Non-pigmented ciliary epithelial cell (primary cell): ENCODE measurements at regions not wholly inside any gene's neighbourhood (a gene's known extent, or its start where the extent isn't known, plus 50 kb on each side); places are given as distances from the start of the nearest gene placed in this dataset.

ENCODE experiments used
- DNase-seq: peaks from one replicate; pipeline ENCODE4 v3.0.0-alpha.2; 2010; ENCODE audit warnings: low read depth

DNA sequence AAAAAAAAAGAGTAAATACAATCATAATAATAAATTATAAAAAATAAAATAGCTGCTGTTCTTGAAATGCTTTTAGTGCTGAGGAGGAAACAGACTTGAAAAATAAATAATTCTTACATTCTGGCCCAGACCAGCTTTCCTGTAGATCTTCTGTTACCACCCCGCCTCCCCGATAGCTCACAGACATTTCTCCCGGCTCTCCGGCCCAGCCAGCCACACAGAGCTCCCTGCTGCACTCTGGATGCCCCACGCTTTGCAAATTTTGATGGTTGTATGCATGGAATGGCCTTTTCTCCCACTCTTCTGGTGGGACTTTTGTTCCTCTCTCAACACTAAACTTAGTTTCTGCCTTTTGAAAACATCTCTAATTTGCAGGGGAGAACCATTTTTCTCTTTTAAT is 249.3 kb downstream of the ATP23 start:
- DNase-seq: no peak

DNA sequence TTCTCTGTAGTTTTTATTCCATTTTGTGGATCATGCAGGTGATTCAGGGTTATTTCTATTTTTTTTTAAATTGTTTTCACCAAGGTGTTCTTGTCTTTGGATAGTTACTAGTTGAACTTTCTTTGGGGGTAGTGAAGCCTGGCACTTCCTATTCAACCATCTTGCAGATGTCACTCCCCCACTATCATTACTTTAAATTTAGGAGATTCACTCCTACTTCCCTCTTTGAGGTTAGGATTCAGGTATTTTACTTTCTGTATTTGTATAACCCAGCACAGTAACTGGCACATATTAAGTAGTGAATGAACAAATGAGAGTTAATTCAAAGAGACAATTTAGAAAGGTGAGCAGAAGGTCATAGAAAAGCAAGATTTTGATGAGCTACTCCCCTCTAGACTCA is 255.6 kb downstream of the ATP23 start:
- DNase-seq: no peak

DNA sequence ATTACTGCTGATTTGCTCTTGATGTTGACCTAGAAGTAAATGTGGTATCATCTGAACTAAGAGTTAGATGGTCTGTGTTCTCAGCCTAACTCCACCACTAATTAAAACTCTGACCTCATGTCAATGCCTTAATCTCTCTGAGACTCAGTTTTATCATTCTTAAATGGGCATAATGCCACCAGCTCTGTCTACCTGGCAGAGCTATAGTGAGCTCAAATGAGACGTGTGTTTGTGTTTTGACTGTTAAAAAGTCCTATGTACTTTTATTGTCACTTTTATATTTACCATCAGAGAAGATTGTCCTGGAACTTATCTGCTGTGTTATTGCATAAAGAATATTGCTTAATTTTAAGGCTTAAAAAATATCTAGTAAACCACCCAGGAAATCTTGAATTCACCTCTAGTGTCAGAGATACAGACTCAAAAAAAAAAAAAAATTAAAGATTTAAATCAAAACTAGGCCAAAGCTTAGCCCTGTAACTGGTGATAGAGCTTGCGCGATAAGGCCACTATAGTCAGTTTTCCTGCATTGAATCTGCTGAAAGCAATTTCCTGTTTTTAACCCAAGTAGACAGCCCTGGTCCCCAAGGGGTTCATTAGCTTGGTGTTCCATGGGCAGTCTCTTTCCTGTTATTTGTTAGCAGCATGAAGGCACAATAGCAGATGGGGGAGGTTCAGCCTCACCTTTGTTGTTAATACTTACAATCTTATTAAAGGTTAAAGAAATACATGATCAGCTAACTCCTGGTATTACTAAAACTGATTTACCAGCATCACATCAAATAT is 261.8 kb downstream of the ATP23 start:
- DNase-seq: no peak

DNA sequence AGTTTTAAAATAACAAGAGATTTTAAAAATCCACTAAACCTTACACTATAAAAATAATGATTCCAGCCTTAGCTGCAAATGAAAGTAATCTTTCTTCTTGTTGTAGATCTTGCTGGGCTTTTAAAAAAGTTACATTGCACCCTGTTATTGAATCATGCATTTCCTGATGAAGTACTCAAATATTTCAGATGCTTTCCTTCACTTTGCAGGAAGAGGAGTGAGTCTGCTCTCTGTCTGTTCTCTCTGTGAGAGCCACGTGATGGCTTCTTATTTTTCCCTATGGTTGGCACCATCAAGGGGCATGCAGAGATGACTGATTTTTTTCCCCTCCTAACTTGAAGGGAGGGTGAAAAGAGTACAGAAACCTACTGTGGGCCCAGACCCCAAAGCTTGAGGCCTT is 262.7 kb downstream of the ATP23 start:
- DNase-seq: peak; percentile 4

DNA sequence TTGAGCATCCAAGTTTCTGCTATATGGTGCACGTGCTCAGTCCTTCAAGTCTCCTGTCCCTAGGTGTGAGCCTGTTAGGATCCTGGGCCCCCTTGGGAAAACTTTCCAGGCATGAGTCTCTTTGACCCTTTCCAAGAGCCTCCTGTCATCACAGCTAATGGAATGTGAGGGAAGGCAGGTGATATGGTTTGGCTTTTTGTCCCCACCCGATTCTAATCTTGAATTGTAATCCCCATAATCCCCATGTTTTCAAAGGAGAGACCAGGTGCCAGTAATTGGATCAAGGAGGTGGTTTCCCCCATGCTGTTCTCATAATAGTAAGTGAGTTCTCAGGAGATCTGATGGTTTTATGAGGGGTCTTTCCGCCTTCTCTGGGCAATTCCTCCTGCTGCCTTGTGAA is 265.5 kb downstream of the ATP23 start:
- DNase-seq: no peak

DNA sequence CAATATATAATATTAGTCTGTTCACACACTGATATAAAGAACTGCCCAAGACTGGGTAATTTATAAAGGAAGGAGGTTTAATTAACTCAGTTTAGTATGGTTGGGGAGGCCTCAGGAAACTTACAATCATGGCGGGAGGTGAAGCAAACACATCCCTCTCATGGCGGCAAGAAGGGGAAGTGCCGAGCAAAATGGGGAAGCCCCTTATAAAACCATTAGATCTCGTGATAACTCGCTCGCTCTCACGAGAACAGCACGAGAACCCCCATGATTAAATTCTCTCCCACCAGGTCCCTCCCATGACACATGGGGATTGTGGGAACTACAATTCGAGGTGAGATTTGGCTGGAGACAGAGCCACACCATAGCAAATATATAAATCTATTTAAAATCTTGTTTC is 269.8 kb downstream of the ATP23 start:
- no peak for DNase-seq

DNA sequence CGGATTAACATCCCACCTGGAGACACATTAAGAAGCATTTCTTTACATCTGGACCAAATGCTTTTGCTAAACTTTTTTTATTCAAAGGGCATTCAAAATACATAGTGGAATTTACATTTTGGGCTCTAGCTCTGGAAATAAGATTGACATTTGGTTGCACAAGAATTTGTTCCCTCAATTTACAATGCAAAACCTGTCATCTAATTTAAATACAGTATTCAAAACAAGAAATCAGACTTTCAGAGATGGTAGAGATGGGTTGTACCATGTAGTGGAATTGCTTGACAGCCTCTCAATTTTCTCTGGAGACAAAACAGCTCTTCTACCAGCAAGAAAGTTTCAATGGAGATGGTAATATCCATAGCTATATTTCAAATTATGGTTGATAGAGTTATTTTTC is 275.8 kb downstream of the ATP23 start:
- no peak for DNase-seq

DNA sequence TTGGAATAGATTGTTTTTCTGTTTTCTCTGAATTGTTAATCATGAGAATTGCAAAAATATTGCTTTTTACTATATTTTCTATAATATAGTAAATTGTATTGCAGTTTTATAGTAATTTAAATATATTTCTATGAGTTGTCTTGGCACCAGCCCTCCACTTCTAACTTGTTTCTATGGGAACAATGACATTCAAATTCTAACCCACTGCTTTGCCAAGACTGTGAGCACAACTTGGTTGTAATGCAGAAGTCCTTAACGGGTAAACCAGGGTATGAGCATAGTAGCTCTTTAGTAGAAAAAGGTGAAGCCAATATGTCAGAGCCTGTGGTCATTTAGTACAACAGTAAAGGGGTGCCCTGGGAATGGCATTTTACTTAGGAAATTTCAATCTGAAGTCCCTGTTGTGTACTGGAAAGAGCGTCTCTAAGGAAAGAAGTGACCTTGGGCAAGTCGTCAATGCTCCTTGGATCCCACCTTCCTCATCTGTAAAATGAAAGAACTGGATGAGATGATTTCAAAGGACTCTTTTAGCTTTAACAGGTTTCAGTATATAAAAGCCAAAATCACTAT is 283.3 kb downstream of the ATP23 start:
- DNase-seq: no peak

DNA sequence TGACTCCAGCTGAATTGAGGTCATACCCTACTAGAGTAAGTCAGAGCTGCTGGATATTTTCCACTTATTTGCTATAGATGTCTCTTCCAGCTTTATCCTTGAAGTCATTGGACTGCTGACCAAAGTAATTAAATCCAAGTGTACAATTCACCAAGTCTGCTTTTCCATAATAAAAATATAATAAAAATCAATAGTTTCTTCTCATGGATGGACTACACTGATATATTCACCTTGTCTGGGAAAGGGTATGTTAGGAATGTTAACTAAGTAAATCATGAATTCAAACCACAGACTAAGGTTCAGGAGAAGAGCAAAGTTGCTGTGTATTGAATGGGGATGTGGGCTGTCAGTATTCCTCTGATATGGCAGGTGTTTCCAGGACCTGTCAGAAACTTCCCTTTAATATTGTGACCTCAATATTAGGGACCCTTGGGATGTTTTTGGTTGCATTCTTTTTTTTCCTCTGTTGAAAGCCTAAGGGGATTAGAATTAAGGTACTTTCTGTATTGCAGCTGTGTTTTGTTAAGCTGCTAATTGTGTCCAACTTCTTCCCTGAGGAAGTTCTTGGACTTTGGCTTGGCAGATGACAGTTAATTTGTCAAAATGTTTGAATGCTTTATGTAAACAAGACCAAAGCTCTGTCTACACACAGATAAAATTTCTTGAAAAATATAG is 284.0 kb downstream of the ATP23 start:
- DNase-seq: no peak

DNA sequence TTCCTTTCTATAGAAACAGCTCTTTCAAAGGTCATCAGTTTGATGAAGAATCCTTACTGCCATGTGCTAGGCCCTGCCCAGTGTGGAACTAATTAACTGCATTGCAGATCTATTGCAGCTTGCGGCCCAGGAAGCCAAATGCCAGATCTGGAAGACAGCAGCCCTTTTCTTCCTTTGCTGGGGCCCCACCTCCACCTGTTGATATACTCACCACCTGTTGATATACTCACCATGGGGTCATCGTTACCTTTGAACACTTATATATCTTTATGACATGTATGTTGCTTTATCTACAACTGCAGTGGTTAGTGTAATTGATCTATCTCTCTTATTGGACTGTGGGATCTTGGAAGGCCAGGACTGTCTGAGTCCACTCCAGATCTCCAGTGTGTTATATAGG is 292.5 kb downstream of the ATP23 start:
- DNase-seq: no peak

DNA sequence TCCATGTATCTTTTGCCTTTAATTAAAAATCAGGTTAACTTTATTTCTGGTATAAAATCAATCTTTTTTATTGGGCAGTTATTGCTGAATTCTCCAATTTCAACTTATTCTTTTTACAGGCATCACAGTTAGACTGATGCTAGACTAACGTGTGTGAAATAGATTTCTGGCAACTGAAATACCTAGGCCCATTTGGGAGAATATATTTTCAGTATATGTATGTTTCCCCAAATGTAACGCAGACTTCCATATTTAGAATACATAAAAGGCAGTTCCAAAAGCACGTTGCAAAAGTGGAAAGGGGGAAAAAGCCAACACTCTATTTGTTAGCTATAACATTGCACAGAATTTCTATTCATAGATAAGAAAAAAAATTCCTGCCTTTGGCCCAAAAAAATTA is 297.0 kb downstream of the ATP23 start:
- no peak for DNase-seq

DNA sequence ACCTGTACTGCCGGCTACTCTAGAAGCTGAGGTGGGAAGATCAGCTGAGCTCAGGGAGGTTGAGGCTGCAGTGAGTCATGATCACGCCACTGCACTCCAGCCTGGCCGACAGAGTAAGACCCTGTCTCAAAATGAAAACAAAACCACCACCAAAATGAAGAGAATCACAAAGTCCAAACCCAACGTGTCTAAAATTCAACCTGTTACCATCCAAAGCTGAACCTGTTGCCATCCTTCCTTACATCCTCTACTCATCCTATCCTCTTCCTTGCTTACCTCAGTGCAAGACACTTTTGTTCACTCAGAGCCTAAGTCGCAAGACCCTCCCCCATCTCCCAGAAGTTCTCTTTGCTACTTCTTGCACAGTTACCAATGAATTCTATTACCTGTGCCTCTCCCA is 299.7 kb downstream of the ATP23 start:
- no peak for DNase-seq

DNA sequence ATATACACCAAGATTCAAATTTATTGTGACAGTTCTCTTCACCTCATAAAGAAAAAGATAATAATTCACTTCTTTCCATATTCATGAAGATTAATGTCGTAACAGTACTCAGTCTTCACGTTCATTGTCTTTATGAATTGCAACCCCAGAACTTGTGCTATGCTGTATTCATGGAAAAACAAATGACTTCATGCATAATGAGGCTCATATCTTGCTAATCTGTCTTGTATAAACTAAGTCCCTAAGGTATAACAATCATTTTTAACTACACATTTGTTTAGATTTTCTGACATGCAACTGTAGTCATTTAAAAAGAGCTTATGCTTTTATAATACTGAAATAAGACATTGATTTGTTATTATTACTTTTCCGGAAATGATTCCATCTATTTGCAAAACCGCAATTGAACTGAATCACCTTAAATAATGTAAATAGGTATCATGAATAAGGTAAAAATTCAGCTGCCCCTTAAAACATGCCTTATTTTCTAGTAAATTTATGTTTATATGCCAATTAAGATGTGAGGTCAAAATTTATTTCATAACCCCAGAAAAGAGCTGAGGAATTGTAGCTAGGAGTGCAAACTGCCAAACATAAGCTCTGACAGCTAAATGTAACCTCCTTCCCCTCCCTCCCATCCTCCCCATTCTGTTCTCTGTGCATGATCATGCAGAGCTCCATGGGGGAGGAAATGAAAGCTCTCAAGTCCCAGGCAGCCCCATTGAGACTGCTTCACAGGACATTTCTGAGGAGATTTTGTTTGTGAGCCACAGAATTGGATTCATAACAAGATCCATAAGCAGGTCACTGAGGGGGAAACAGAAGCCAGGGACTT is 301.6 kb downstream of the ATP23 start:
- no peak for DNase-seq

DNA sequence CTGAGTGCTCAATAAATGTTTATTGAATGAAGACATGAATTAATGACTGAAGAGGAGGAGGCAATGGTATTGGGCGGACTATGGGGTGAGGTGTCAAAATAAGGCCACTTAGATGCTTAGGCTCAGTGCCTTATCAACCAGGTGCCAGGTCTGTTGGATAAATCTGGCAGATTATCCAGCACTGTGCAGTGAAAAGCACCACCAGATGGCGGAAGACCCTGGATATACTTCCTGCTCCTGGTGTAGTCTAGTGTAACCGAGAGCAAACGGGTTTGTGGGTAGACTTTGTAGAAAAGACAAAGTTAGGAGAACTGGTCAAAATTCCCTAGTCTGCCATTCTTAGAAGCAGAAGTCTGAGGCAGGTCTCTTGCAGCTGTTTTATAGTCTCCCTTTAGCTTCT is 306.3 kb downstream of the ATP23 start:
- DNase-seq: no peak

DNA sequence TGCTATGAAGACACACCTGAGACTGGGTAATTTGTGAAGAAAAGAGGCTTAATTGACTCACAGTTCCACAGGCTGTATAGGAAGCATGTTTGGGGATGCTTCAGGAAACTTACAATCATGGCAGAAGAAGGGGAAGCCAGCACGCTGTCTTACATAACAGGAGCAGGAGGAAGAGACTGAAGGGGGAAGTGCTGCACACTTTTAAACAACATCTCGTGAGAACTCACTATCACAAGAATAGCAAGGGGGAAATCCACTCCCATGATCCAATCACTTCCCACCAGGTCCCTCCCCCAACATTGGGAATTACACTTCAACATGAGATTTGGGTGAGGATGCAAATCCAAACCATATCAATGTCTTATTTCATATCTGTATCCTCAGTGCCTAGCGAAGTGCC is 307.2 kb downstream of the ATP23 start:
- no peak for DNase-seq

DNA sequence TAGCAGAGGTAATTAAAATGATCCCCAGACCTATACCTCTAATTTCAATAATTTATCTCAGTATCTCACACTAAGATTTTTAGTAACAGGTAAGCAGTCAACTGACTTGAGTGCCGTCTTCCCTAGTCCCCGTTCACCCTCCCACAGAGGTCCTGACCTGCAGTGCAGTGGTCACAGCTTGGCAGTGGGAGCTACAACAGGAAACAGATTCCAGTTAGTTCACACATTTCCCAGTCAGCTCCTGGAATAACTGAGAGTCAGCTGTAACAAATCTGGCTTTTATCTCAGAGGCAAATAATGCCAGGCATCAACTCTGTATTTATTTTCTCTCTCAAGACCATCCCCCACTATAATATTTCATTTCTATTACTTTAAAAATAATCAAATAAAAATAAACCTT is 308.2 kb downstream of the ATP23 start:
- no peak for DNase-seq

DNA sequence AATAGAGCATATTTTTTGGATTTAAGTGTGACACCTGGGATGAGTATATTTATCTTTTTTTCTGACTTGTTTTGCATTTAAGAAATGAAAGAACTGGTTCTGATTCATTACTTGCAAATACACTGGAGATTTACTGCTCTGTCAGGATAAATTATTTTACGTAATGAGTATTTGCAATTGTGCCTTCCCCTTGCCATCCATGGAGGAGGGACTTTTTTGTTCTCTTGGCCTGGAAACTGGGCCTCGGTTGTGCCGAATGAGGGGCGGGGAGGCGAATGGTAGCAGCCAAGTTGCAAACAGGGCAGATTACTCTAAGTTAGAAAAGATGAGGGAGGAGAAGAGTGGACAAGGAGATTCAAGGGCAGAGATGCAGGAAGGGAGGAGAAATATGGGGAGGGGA is 308.7 kb downstream of the ATP23 start:
- DNase-seq: no peak

DNA sequence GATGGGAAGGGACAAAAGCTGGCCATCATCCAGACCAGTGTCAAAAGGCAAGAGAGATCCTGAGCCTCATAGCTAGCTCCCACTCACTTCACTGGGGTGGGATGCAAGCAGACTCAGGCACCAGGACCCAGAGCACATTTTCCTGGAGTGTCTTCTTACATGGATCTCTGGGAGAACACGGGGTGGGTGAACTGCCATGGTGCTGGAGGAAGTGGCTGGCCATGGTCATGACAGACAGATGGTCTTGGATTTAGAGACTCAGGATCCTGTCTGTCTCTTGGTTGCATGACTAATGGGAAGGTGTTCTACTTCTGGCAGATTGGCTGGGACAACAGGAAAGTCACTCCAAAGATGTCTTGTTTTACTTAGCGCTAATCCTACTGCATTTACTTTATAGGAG is 311.5 kb downstream of the ATP23 start:
- DNase-seq: no peak

DNA sequence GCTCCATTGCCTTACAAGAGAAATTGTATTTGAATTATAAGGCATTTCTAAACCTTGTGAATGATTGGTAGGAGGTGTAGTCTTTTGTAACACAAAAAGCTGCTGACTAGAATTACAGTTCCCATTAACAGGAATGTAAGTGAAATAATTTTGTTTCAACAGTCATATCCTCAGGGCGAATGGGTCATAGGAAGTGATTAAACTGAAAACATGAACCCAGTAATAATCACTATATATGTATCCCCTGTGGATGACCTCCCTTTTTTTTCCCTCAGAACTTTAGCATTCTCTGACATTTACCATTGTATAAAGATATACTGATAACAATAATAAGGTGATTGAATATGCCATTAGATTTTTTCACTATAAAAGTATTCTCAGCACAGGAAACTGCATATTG is 312.3 kb downstream of the ATP23 start:
- DNase-seq: no peak

DNA sequence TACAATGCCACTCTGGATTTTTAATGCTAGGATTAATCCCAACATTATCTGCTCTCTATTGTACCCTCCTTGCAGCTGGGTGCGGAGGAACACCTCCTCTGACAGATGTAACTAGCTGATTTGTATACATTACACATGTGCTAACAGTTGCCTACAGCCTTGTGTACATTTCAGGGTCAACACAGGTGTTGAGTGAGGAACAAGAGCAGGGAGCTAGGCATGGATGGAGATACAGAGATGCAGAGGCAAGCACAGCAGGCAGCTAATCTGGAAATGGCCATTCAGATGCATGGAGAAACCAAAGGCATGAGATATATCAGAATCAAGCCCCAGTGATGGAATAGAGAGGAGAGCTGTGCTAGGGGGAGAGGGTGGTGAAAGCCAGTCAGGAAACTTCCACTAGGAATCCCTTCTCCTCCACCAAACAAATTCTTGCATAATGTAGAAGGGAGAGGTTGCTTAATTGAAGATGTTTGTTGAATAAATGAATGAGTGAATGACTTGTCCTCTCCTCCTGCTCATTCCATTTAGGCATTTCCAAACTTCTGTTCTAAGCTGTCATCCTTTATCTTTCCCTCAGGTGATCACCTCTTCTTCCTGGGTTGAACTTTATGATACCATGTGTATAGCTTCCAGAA is 313.2 kb downstream of the ATP23 start:
- DNase-seq: no peak

DNA sequence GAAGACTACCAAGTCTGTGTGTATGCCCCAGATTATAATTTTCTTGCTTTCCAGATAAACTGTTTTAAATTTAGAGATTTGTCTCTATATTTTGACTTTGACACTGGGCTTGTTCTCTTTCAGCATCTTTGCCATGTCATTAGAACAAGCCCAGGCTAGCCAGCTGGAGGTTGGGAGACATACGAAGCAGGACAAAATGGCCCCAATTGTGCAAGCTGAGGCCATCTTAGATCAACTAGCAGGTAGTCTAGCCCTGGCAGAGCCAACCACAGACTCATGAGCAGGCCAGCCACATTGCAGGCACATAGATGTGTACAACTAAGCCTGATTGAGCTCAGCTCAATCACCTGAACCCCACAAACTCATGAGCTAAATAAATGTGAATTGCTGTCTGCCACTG is 321.4 kb downstream of the ATP23 start:
- DNase-seq: no peak

DNA sequence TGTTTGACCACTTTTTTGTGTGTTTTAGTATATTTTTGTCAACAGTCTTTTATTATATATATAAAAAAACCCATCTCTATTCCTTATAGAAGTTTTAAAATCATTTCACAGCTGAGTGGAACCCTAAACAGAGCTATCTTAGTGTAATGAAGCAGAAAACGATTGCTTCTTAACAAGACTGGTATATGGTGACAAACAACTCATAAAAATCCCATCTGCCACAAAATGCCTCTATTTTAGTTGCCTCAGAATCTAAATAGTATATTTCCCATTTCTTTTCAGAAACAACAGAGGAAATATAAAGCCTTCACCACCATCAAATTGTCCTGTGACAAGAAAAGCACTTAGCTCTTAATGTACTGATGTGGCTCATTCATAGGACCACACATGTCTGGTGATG is 322.4 kb downstream of the ATP23 start:
- DNase-seq: no peak
